ENCODE measurements at regions not wholly inside any gene's neighbourhood (a gene's known extent, or its start where the extent isn't known, plus 50 kb on each side); places are given as distances from the start of the nearest gene placed in this dataset.

- H3K79me1 ChIP-seq (ENCODE audit: low read depth in 1 of 2, low read length in 2 of 2) = no peaks in the 10 kb centered on the region
- H3K9me1 ChIP-seq (ENCODE audit: insufficient read depth, low read length) = no peaks in the 10 kb centered on the region
- H4K5ac ChIP-seq (ENCODE audit: low read depth, low read length) = peak overlapping the region; percentile 13; the same call in 1 of the 2 replicates
- H3K9ac ChIP-seq (ENCODE audit: low read depth, low read length) = no peak overlapping the region
- intact Hi-C loops (cut with micrococcal nuclease) = loop anchor here (2.0 to 5.0 kb wide), 2 partner anchors 51 to 538 kb away; partner anchors contain the start of gene DTNA
- H3K4me3 ChIP-seq (ENCODE audit: insufficient read depth, low read depth, low read length) = no peak overlapping the region
- peaks cover 2% of the 10 kb centered on the region for H3K4me1 ChIP-seq (ENCODE audit: control insufficient read depth, insufficient read depth, low read length)
- dilution Hi-C loops (cut with HindIII; ENCODE audit: low sequenced_read_pairs, unreplicated experiment) = no loop called here
- H2AK9ac ChIP-seq (replicated peaks; ENCODE audit: low read depth, low read length, poor library complexity) = no peak overlapping the region
- WGBS, 2 experiments (ENCODE audit: extremely low coverage in 2 of 2, insufficient read length in 1 of 2) = 60% methylated on average over 1 of the region's 8 CpGs; no CpG with 5 or more reads in 1 of the 2 experiments
- peak overlapping the region; percentile 94 for H3K4ac ChIP-seq (ENCODE audit: low read depth, low read length)
- H2BK20ac ChIP-seq (ENCODE audit: low read depth, low read length) = peak overlapping the region; percentile 95
- H3K4me2 ChIP-seq (ENCODE audit: low read depth, low read length) = peak overlapping the region; percentile 13
- H3K9me3 ChIP-seq (ENCODE audit: control insufficient read depth, insufficient read depth, low read length) = no peaks in the 10 kb centered on the region
- peak overlapping the region; percentile 79; the same call in 1 of the 2 replicates for H2AK5ac ChIP-seq (ENCODE audit: low read depth, low read length)
- ATAC-seq (ENCODE audit: low read depth) (peak; percentile 92), DNase-seq (peak; percentile 97)
- no peak overlapping the region for H2AFZ ChIP-seq (replicated peaks; ENCODE audit: low read length, poor library complexity)
- H4K8ac ChIP-seq (ENCODE audit: low read depth in 2 of 2, low read length in 2 of 2) = peak overlapping the region; percentile 85 to 86
- H2BK15ac ChIP-seq (ENCODE audit: low read depth, low read length) = peak overlapping the region; percentile 96; the same call in 2 of the 3 replicates
- peak overlapping the region; percentile 76; the same call in 1 of the 2 replicates for H3K23ac ChIP-seq (ENCODE audit: low read depth, low read length)
- peak overlapping the region; percentile 71 for H3K27ac ChIP-seq (ENCODE audit: insufficient read depth, low read length)
- peak overlapping the region; percentile 92 for H4K91ac ChIP-seq (ENCODE audit: insufficient read depth, low read depth, low read length)
- H3K36me3 ChIP-seq (ENCODE audit: control insufficient read depth, insufficient read depth, low read length) = no peaks in the 10 kb centered on the region
- H2BK120ac ChIP-seq (ENCODE audit: low read depth, low read length) = peak overlapping the region; percentile 96
- no peaks in the 10 kb centered on the region for H4K20me1 ChIP-seq (ENCODE audit: insufficient read depth, low read length)
- no peaks in the 10 kb centered on the region for H3K27me3 ChIP-seq (ENCODE audit: control insufficient read depth, insufficient read depth, low read length)
- ChIA-PET CTCF (interaction anchor here (0.6 to 2.5 kb wide), 6 partner anchors 19 to 936 kb away, joined by 3 to 17 read pairs (median 3); partner anchors contain the start of gene DTNA), POLR2A (ENCODE audit: unreplicated experiment) (no interaction called here)
- H2BK5ac ChIP-seq (ENCODE audit: low read depth, low read length, poor library complexity, severe bottlenecking) = peak overlapping the region; percentile 83
- TF ChIP-seq FOS (IDR thresholded peaks at IDR 0.05; ENCODE audit: low read depth, low read length) (peak; percentile 75; the same call in 1 of the 2 replicates), POLR2A (IDR thresholded peaks at IDR 0.05; ENCODE audit: low read depth, low read length) (no peak), RAD21 (IDR thresholded peaks at IDR 0.05; ENCODE audit: low read length) (0 out of 2 replicates have a peak, but pooled peaks have one; percentile 10), NFE2L2 (IDR thresholded peaks at IDR 0.05; ENCODE audit: low read depth, low read length) (peak; percentile 76), CEBPB (IDR thresholded peaks at IDR 0.05; ENCODE audit: low read depth, low read length) (peak; percentile 45; the same call in 1 of the 2 replicates), USF2 (IDR thresholded peaks at IDR 0.05; ENCODE audit: low read depth, low read length) (no peak), BHLHE40 (IDR thresholded peaks at IDR 0.05; ENCODE audit: low read depth, low read length) (no peak), CTCF (conservative IDR thresholded peaks at IDR 0.05; ENCODE audit: low read depth, low read length) (no peak), MAFK (IDR thresholded peaks at IDR 0.05; ENCODE audit: low read depth, low read length) (peak; percentile 84), MXI1 (IDR thresholded peaks at IDR 0.05; ENCODE audit: borderline replicate concordance, low read depth, low read length) (peak; percentile 58; the same call in 1 of the 2 replicates)
- in situ Hi-C loops (cut with MboI; ENCODE audit: low sequenced_read_pairs) = loop anchor here (5.0 kb wide), 2 partner anchors 47 to 117 kb away; no protein-coding TSS in a partner anchor
- BruUV-seq (replicated peaks) = no TSS peak
- peak overlapping the region; percentile 78; the same call in 1 of the 2 replicates for H3K14ac ChIP-seq (replicated peaks; ENCODE audit: low read depth, low read length)
- H3K56ac ChIP-seq (ENCODE audit: extremely low read depth, insufficient read depth, low read length) = peak overlapping the region; percentile 68
- H3K18ac ChIP-seq (ENCODE audit: low read depth, low read length) = peak overlapping the region; percentile 81
Measured at GRCh38 chr18:34659579-34660517, 50.2 kb upstream of the DTNA start.
